Osteocyte (in vitro differentiated cells): ENCODE measurements at regions not wholly inside any gene's neighbourhood (a gene's known extent, or its start where the extent isn't known, plus 50 kb on each side); places are given as distances from the start of the nearest gene placed in this dataset.

ENCODE experiments used
- DNase-seq: peaks from one replicate; pipeline ENCODE4 v3.0.0; 2021; ENCODE audit warnings: mixed read lengths; ENCODE audit not compliant: unreplicated experiment; ENCODE audit errors: extremely low spot score
- H3K27ac Mint-ChIP-seq: one replicate; pipeline ENCODE4 v1.8.0; 2021; ENCODE audit warnings: mild to moderate bottlenecking, mixed read lengths; ENCODE audit not compliant: unreplicated experiment
- H3K27me3 Mint-ChIP-seq: one replicate; pipeline ENCODE4 v1.8.0; 2021; ENCODE audit warnings: mixed read lengths; ENCODE audit not compliant: unreplicated experiment
- H3K36me3 Mint-ChIP-seq: one replicate; pipeline ENCODE4 v1.8.0; 2021; ENCODE audit warnings: mixed read lengths; ENCODE audit not compliant: unreplicated experiment
- H3K4me1 Mint-ChIP-seq: one replicate; pipeline ENCODE4 v1.8.0; 2021; ENCODE audit warnings: mixed read lengths; ENCODE audit not compliant: unreplicated experiment
- H3K4me3 Mint-ChIP-seq: one replicate; pipeline ENCODE4 v1.8.0; 2021; ENCODE audit warnings: mild to moderate bottlenecking, moderate library complexity, mixed read lengths; ENCODE audit not compliant: unreplicated experiment
- H3K9me3 Mint-ChIP-seq: one replicate; pipeline ENCODE4 v1.8.0; 2021; ENCODE audit warnings: mixed read lengths; ENCODE audit not compliant: unreplicated experiment
- TF ChIP-seq, protein P1 (sequence below): fragments of 200-600 bp; sonication (generic); IDR thresholded peaks from 2 replicates; pipeline ENCODE4 v1.5.0; 2021; ENCODE audit warnings: antibody characterized with exemption, mild to moderate bottlenecking, moderate library complexity

- no peaks in the 10 kb centered on the region for H3K4me1 Mint-ChIP-seq
- no peak overlapping the region for H3K27ac Mint-ChIP-seq
- peaks cover 18% of the 10 kb centered on the region for H3K27me3 Mint-ChIP-seq
- no peak for DNase-seq
- no peak overlapping the region for H3K4me3 Mint-ChIP-seq
- TF ChIP-seq, protein P1, sequence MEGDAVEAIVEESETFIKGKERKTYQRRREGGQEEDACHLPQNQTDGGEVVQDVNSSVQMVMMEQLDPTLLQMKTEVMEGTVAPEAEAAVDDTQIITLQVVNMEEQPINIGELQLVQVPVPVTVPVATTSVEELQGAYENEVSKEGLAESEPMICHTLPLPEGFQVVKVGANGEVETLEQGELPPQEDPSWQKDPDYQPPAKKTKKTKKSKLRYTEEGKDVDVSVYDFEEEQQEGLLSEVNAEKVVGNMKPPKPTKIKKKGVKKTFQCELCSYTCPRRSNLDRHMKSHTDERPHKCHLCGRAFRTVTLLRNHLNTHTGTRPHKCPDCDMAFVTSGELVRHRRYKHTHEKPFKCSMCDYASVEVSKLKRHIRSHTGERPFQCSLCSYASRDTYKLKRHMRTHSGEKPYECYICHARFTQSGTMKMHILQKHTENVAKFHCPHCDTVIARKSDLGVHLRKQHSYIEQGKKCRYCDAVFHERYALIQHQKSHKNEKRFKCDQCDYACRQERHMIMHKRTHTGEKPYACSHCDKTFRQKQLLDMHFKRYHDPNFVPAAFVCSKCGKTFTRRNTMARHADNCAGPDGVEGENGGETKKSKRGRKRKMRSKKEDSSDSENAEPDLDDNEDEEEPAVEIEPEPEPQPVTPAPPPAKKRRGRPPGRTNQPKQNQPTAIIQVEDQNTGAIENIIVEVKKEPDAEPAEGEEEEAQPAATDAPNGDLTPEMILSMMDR: no peak
- no peaks in the 10 kb centered on the region for H3K9me3 Mint-ChIP-seq
- no peaks in the 10 kb centered on the region for H3K36me3 Mint-ChIP-seq
These were observed 60.6 kb upstream of the NBEA start for GRCh38 chr13:34881494-34881893.

DNA sequence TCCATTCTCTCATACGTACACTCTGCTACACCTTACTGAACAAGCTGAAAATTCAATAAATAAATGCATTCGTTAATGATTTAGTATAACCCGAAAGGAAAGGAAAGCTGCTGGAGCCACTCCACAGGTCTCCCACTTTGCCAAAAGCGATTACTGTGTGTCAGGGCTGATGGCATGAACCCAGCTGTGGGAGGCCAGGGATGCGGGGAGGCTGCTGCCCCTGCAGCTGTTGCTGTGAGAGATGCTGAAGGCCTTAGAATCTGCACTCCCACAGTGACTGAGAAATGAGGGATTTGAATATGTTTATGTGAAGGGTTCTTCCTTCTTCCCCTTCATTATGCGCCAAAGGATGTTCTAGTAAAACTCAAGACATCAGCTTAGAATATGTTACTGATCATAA, 58.7 kb upstream of the NBEA start:
- no peaks in the 10 kb centered on the region for H3K4me1 Mint-ChIP-seq
- no peaks in the 10 kb centered on the region for H3K9me3 Mint-ChIP-seq
- peaks cover 18% of the 10 kb centered on the region for H3K27me3 Mint-ChIP-seq
- H3K27ac Mint-ChIP-seq: no peak overlapping the region
- TF ChIP-seq, protein P1: no peak
- H3K36me3 Mint-ChIP-seq: no peaks in the 10 kb centered on the region
- DNase-seq: no peak
- no peak overlapping the region for H3K4me3 Mint-ChIP-seq

DNA sequence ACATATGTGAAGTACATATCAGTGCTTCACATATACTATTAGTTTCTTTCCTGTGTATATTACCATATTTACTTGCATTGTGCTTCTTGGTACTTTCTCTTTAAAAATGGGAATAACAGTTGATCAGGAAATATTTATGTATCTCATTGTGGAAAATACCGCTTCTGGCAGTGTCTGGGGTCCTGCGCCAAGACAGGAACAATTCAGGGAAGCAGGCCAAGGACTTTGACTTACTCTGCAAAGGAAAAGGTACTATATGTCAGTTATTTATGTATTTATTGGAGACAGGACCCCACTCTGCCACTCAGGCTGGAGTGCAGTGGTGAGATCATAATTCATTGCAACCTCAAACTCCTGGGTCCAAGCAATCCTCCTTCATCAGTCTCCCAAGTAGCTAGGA, 57.7 kb upstream of the NBEA start:
- Mint-ChIP-seq H3K27ac (no peak overlapping the region), H3K27me3 (peaks cover 18% of the 10 kb centered on the region), H3K9me3 (no peaks in the 10 kb centered on the region), H3K4me1 (no peaks in the 10 kb centered on the region), H3K36me3 (no peaks in the 10 kb centered on the region), H3K4me3 (no peak overlapping the region)
- no peak for DNase-seq
- TF ChIP-seq, protein P1: no peak

DNA sequence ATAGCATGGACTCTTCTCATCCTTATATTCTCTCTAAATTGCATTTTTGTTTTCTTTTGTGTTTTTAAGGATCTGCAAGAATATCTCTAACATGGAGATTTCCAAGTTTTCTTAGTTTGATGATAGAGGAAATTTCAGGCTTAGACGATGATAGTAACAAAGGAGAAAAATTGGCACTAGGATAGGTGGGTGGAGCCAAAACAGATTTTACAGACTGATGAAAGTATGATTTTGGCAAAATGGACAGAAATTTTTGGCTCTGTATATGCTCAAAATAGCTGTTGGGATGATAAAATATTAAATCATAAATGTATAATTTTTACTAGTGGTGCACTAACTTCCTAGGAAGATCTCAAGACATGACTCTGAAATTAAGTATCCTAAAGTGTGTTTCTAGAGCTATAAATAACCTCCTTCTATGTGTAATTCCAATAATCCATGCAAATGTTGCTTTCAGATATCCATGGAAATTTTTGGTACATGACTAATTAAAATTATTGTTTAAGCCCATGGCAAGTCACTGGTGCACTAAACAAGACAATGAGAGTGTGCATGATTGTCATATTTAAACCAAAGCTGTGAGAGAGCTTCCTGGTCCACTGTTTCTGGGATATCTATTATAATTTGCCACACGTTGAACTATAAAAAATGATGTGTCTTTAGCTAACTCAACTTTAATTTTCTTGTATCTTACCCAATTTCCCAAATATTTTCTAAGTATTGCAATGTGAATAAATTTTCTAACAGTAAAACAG, 55.8 kb upstream of the NBEA start:
- Mint-ChIP-seq H3K36me3 (no peaks in the 10 kb centered on the region), H3K4me3 (no peak overlapping the region), H3K9me3 (no peaks in the 10 kb centered on the region), H3K27me3 (peaks cover 13% of the 10 kb centered on the region), H3K4me1 (no peaks in the 10 kb centered on the region), H3K27ac (no peak overlapping the region)
- DNase-seq: no peak
- TF ChIP-seq, protein P1: no peak

- TF ChIP-seq, protein P1: no peak
- no peaks in the 10 kb centered on the region for H3K9me3 Mint-ChIP-seq
- no peaks in the 10 kb centered on the region for H3K36me3 Mint-ChIP-seq
- peaks cover 12% of the 10 kb centered on the region for H3K27me3 Mint-ChIP-seq
- no peaks in the 10 kb centered on the region for H3K4me1 Mint-ChIP-seq
- DNase-seq: no peak
- no peak overlapping the region for H3K27ac Mint-ChIP-seq
- H3K4me3 Mint-ChIP-seq: no peak overlapping the region
These were observed 55.1 kb upstream of the NBEA start for GRCh38 chr13:34886987-34887386.
